Keratinocyte (primary cell): ENCODE measurements at regions not wholly inside any gene's neighbourhood (a gene's known extent, or its start where the extent isn't known, plus 50 kb on each side); places are given as distances from the start of the nearest gene placed in this dataset.

Experiments used
- DNase-seq: peaks from one replicate; pipeline ENCODE4 v3.0.0-alpha.2; 2011; ENCODE audit warnings: low read depth, missing footprints, low spot score
- FAIRE-seq: peaks from 2 replicates; lab custom pipeline; 2011; peaks lifted over from hg19 to GRCh38; lab: Jason Lieb, UNC
- H2AFZ ChIP-seq: 2 replicates; pipeline ENCODE4 v1.6.0; 2012; ENCODE audit warnings: low read length, control low read depth, inconsistent platforms; ENCODE audit not compliant: control insufficient read depth
- H3K27ac ChIP-seq: 2 replicates; pipeline ENCODE4 v1.5.1; 2011; ENCODE audit warnings: low read length; ENCODE audit not compliant: control insufficient read depth, insufficient read depth
- H3K27me3 ChIP-seq: 3 replicates; pipeline ENCODE4 v1.6.0; 2011; ENCODE audit warnings: low read length; ENCODE audit not compliant: control insufficient read depth, insufficient read depth; ENCODE audit errors: extremely low read depth
- H3K36me3 ChIP-seq, 2 experiments: 2 replicates in 1 of 2; 3 replicates in 1 of 2; pipeline ENCODE4 v1.5.1; 2011; ENCODE audit warnings: low read length in 2 of 2, mild to moderate bottlenecking in 1 of 2; ENCODE audit not compliant: control insufficient read depth in 2 of 2, insufficient read depth in 2 of 2; ENCODE audit errors: extremely low read depth in 1 of 2
- H3K4me1 ChIP-seq: 3 replicates; pipeline ENCODE4 v1.5.1; 2011; ENCODE audit warnings: low read length; ENCODE audit not compliant: control insufficient read depth, insufficient read depth; ENCODE audit errors: extremely low read depth
- H3K4me2 ChIP-seq: 3 replicates; pipeline ENCODE4 v1.6.0; 2011; ENCODE audit warnings: low read depth, low read length; ENCODE audit not compliant: control insufficient read depth, insufficient read depth; ENCODE audit errors: extremely low read depth
- H3K4me3 ChIP-seq, 3 experiments: fragments of 200-600 bp in 1 of 3; sonication (generic) in 1 of 3; 2 replicates in 2 of 3; 3 replicates in 1 of 3; pipeline ENCODE4 v1.5.1; 2011 to 2016; ENCODE audit warnings: low read length in 3 of 3, mild to moderate bottlenecking in 3 of 3, control low read depth in 2 of 3, inconsistent platforms in 1 of 3, low read depth in 1 of 3, mixed read lengths in 1 of 3, mixed run types in 1 of 3, moderate library complexity in 1 of 3; ENCODE audit not compliant: control insufficient read depth in 2 of 3, insufficient read depth in 2 of 3; ENCODE audit errors: extremely low read depth in 1 of 3
- H3K79me2 ChIP-seq: 2 replicates; pipeline ENCODE4 v1.6.0; 2012; ENCODE audit warnings: low read length; ENCODE audit not compliant: control insufficient read depth, insufficient read depth
- H3K9ac ChIP-seq: 3 replicates; pipeline ENCODE4 v1.6.0; 2011; ENCODE audit warnings: low read length; ENCODE audit not compliant: control insufficient read depth, insufficient read depth; ENCODE audit errors: extremely low read depth
- H3K9me1 ChIP-seq: 3 replicates; pipeline ENCODE4 v1.6.0; 2011; ENCODE audit warnings: low read length; ENCODE audit not compliant: control insufficient read depth, insufficient read depth; ENCODE audit errors: extremely low read depth
- H3K9me3 ChIP-seq: 2 replicates; pipeline ENCODE4 v1.5.1; 2012; ENCODE audit warnings: low read depth, low read length; ENCODE audit not compliant: control insufficient read depth
- H4K20me1 ChIP-seq: 3 replicates; pipeline ENCODE4 v1.6.0; 2011; ENCODE audit warnings: low read length; ENCODE audit not compliant: control insufficient read depth, insufficient read depth; ENCODE audit errors: extremely low read depth
- EZH2 ChIP-seq: IDR thresholded peaks from one replicate; pipeline ENCODE4 v1.6.1; 2012; ENCODE audit warnings: inconsistent platforms, mild to moderate bottlenecking, low read length, moderate library complexity
- dilution Hi-C: fragments of 300-500 bp; cut with MboI; formaldehyde crosslinking; loops from one replicate; pipeline ENCODE4 v1.7.0; 2020; ENCODE audit warnings: low sequenced_read_pairs; ENCODE audit not compliant: extremely low pct_ligation_motif_present
- TF ChIP-seq, protein P1 (sequence below), 3 experiments: IDR thresholded peaks in 1 of 3; conservative IDR thresholded peaks in 1 of 3; optimal IDR thresholded peaks in 1 of 3; 2 replicates in 2 of 3; 3 replicates in 1 of 3; pipeline versions ENCODE3 to v1.5.1; 2011; ENCODE audit warnings: low read length in 3 of 3, mild to moderate bottlenecking in 3 of 3, moderate library complexity in 2 of 3, control low read depth in 1 of 3, inconsistent platforms in 1 of 3; ENCODE audit not compliant: insufficient read depth in 2 of 3; ENCODE audit errors: extremely low read depth in 1 of 3

DNA sequence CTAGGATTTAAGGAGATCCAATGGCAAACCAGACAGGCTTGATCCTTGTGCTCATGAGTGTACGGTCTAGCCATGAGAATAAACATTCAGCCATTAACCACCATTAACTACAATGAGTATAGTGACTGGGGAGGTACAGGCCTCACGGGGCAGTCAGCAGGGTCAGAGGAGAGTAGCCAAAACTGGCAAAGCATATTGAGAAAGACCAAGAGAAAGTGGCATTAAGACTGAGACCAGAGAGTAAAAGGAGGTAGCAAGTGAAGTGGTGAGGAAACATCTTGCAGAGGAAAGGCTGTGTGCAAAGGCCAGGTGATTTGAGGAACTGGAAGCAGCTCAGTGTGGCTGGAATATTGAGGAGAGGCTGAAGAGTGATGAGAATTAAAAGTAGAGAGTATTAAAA lies 407.2 kb upstream of the LMCD1 start:
- DNase-seq: no peak
- no peak for FAIRE-seq
- Histone ChIP-seq H2AFZ (no peak overlapping the region), H3K9ac (no peak overlapping the region), H3K36me3 (no peaks in the 10 kb centered on the region), H3K4me1 (no peaks in the 10 kb centered on the region), H3K27ac (no peak overlapping the region), H4K20me1 (no peaks in the 10 kb centered on the region), H3K9me1 (no peaks in the 10 kb centered on the region), H3K4me2 (no peak overlapping the region), H3K4me3 (no peak overlapping the region), H3K9me3 (no peaks in the 10 kb centered on the region), H3K27me3 (no peaks in the 10 kb centered on the region), H3K79me2 (no peaks in the 10 kb centered on the region)
- dilution Hi-C loops: no loop called here
- TF ChIP-seq, protein P1, sequence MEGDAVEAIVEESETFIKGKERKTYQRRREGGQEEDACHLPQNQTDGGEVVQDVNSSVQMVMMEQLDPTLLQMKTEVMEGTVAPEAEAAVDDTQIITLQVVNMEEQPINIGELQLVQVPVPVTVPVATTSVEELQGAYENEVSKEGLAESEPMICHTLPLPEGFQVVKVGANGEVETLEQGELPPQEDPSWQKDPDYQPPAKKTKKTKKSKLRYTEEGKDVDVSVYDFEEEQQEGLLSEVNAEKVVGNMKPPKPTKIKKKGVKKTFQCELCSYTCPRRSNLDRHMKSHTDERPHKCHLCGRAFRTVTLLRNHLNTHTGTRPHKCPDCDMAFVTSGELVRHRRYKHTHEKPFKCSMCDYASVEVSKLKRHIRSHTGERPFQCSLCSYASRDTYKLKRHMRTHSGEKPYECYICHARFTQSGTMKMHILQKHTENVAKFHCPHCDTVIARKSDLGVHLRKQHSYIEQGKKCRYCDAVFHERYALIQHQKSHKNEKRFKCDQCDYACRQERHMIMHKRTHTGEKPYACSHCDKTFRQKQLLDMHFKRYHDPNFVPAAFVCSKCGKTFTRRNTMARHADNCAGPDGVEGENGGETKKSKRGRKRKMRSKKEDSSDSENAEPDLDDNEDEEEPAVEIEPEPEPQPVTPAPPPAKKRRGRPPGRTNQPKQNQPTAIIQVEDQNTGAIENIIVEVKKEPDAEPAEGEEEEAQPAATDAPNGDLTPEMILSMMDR (optimal IDR thresholded peaks at IDR 0.05 in 1 of 3, IDR thresholded peaks at IDR 0.05 in 1 of 3, conservative IDR thresholded peaks at IDR 0.05 in 1 of 3; ENCODE audit: extremely low read depth in 1 of 3, insufficient read depth in 2 of 3, low read length in 3 of 3): no peak
- TF ChIP-seq EZH2: no peak

DNA sequence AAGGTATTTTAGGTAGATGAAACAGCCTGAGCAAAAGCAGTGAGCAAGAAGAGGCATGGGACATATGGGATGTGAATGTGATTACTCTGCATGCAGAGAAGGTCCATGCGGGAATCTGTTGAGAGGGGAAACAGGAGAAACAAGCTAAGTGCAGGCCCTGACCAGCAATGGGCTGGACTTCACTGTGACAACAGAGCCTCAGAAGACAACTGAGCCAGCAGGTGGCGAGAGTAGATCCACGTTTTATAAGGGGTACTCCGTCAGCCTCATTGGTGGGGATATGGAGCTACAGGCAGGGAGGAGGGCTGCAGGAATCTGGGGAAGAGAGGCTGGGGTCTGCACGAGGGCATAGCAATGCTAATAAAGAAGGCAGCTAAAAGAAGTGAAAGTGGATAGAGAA lies 405.9 kb upstream of the LMCD1 start:
- FAIRE-seq: no peak
- TF ChIP-seq, protein P1 (optimal IDR thresholded peaks at IDR 0.05 in 1 of 3, IDR thresholded peaks at IDR 0.05 in 1 of 3, conservative IDR thresholded peaks at IDR 0.05 in 1 of 3; ENCODE audit: extremely low read depth in 1 of 3, insufficient read depth in 2 of 3, low read length in 3 of 3): peak in 1 of 3 experiments; percentile 38
- no peak for TF ChIP-seq EZH2

More for the DNA sequence above, 405.9 kb upstream of the LMCD1 start:
- Histone ChIP-seq H4K20me1 (no peaks in the 10 kb centered on the region), H3K4me1 (no peaks in the 10 kb centered on the region), H3K27me3 (no peaks in the 10 kb centered on the region), H3K9ac (no peak overlapping the region), H3K27ac (no peak overlapping the region), H3K79me2 (no peaks in the 10 kb centered on the region), H3K4me2 (no peak overlapping the region), H3K36me3 (no peaks in the 10 kb centered on the region), H3K9me3 (no peaks in the 10 kb centered on the region), H2AFZ (no peak overlapping the region), H3K4me3 (no peak overlapping the region), H3K9me1 (no peaks in the 10 kb centered on the region)
- no peak for DNase-seq
- dilution Hi-C loops: no loop called here
